Coronary artery (tissue), 2 donors: ENCODE measurements at regions not wholly inside any gene's neighbourhood (a gene's known extent, or its start where the extent isn't known, plus 50 kb on each side); places are given as distances from the start of the nearest gene placed in this dataset.

Experiments
- DNase-seq: peaks from one replicate; pipeline ENCODE4 v3.0.0-alpha.2; 2017; ENCODE audit warnings: low spot score
- H3K27ac ChIP-seq, 2 donors: fragments of 200-600 bp; sonication (generic); one replicate each; pipeline ENCODE4 v1.5.1; 2016 to 2019
- H3K4me3 ChIP-seq: fragments of 200-600 bp; sonication (generic); 2 replicates; pipeline ENCODE4 v1.5.1; 2016; ENCODE audit warnings: mild to moderate bottlenecking, moderate library complexity
- TF ChIP-seq, protein P1 (sequence below): fragments of 200-600 bp; sonication (generic); IDR thresholded peaks from one replicate; pipeline ENCODE4 v1.5.1; 2019; ENCODE audit warnings: antibody characterized with exemption

- Histone ChIP-seq H3K4me3 (no peak overlapping the region), H3K27ac (no peak overlapping the region)
- no peak for DNase-seq
- TF ChIP-seq, protein P1, sequence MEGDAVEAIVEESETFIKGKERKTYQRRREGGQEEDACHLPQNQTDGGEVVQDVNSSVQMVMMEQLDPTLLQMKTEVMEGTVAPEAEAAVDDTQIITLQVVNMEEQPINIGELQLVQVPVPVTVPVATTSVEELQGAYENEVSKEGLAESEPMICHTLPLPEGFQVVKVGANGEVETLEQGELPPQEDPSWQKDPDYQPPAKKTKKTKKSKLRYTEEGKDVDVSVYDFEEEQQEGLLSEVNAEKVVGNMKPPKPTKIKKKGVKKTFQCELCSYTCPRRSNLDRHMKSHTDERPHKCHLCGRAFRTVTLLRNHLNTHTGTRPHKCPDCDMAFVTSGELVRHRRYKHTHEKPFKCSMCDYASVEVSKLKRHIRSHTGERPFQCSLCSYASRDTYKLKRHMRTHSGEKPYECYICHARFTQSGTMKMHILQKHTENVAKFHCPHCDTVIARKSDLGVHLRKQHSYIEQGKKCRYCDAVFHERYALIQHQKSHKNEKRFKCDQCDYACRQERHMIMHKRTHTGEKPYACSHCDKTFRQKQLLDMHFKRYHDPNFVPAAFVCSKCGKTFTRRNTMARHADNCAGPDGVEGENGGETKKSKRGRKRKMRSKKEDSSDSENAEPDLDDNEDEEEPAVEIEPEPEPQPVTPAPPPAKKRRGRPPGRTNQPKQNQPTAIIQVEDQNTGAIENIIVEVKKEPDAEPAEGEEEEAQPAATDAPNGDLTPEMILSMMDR: no peak
These were observed 264.3 kb downstream of the TFAP2C start for GRCh38 chr20:56893226-56893917.

DNA sequence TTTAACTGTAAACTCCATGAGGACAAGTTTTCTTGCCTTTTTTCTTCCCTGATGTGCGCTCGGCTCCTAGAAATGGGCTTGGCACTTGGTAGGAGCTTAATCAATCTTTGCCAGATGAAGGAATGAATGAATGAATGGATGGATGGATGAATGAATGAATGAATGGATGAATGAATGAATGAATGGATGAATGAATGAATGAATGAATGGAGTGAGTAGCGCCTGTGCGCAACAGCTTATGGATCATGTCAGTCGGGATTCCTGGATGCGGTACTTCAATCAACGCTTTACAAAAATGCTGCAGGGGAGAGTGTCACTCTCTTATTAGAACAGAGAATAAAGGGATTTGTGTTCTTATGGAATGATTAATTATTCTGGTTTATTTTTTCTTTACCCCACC, 267.3 kb downstream of the TFAP2C start:
- Histone ChIP-seq H3K4me3 (no peak overlapping the region), H3K27ac (no peak overlapping the region)
- TF ChIP-seq, protein P1: no peak
- DNase-seq: no peak

DNA sequence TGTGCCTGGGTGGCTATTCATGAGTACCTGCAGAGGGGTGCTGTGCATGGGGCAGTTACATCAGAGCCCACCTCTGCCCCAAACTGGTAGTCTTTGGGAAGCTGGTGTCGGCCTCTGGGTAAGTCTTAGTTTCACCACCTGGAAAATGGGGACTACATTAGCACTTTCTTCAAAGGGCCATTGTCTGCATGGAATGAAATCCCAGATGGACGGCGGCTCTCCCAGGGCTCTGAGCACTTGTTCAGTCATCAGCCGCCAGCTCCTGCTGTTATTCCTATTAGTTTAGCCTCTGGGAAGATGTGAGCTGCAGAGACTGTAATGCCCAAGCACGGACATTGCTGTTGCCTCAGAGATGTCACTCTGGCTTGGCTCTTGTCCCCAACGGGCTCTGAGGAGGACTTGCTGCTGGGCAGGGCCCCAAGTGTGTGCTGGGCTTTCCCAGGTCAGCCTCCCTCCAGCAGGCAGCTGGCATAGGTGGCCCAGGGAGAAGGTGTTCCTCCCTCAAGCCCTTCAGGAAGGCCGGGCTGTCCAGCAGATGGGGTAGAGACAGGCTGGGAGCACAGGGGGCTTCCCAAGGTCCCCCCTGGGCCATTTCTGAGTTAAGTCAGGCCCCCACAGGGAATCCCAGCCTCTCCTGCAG, 268.3 kb downstream of the TFAP2C start:
- Histone ChIP-seq H3K4me3 (no peak overlapping the region), H3K27ac (no peak overlapping the region)
- DNase-seq: no peak
- TF ChIP-seq, protein P1: no peak

DNA sequence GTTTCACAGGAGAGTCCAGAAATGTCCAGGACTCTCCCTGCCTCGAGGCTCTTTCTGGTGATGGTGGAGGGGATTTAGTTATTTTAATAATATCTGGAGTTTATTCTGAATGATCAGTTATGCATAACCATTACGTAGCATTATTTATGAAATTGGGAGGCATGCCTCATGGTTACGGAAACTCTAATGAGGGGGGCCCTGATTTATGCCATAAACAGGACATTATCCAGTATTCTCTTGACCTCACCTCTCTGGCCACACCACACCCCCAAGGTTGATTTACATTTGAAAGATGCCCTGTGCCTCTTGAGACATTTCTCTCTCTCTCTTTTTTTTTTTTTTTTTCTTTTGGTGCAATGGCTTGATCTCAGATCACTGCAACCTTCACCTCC, 268.8 kb downstream of the TFAP2C start:
- no peak for DNase-seq
- TF ChIP-seq, protein P1: no peak
- Histone ChIP-seq H3K27ac (no peak overlapping the region), H3K4me3 (no peak overlapping the region)

DNA sequence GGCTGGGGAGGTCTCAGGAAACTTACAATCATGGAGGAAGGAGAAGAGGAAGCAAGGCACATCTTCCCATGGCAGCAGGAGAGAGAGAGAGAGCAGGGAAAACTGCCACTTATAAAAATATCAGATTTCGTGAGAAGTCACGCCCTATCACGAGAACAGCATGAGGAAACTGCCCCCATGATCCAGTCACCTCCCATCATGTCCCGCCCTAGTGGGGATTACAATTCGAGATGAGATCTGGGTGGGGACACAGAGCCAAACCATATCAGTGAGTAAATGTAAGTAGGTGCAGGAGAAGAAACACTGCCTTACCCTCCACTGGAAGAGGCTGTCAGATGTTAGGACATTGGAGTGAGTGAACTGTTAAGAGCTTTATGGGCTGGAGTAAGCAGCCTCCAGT, 270.4 kb downstream of the TFAP2C start:
- DNase-seq: no peak
- H3K4me3 ChIP-seq: no peak overlapping the region
- TF ChIP-seq, protein P1: no peak
- no peak overlapping the region for H3K27ac ChIP-seq

GRCh38 chr20:56900252-56900651, 271.1 kb downstream of the TFAP2C start:
- Histone ChIP-seq H3K27ac (no peak overlapping the region), H3K4me3 (no peak overlapping the region)
- DNase-seq: no peak
- TF ChIP-seq, protein P1: no peak

- DNase-seq: no peak
- no peak overlapping the region for H3K4me3 ChIP-seq
- H3K27ac ChIP-seq: no peak overlapping the region
- TF ChIP-seq, protein P1: no peak
These were observed 274.3 kb downstream of the TFAP2C start for GRCh38 chr20:56903421-56903820.
